Activated CD4-positive, alpha-beta T cell treated with anti-CD3 and anti-CD28 coated beads for 4 hours (primary cell): ENCODE measurements at regions not wholly inside any gene's neighbourhood (a gene's known extent, or its start where the extent isn't known, plus 50 kb on each side); places are given as distances from the start of the nearest gene placed in this dataset.
"Not testable (repeated sequence)": the region's sequence is repeated elsewhere in the genome, so short reads cannot be mapped to it uniquely, and the experiment has no call there.

ENCODE experiments used
- DNase-seq, 2 donors: peaks; one replicate each; pipeline ENCODE4 v3.0.0-alpha.2; 2020

GRCh38 chr12:125836647-125837046, 771.4 kb downstream of the AACS start:
- no peak for DNase-seq

GRCh38 chr12:125841332-125841731, 776.1 kb downstream of the AACS start:
- no peak for DNase-seq

- no peak for DNase-seq
These were observed 786.9 kb downstream of the AACS start for GRCh38 chr12:125852116-125852515.

- DNase-seq: no peak
These were observed 787.4 kb downstream of the AACS start for GRCh38 chr12:125852679-125853078.

DNA sequence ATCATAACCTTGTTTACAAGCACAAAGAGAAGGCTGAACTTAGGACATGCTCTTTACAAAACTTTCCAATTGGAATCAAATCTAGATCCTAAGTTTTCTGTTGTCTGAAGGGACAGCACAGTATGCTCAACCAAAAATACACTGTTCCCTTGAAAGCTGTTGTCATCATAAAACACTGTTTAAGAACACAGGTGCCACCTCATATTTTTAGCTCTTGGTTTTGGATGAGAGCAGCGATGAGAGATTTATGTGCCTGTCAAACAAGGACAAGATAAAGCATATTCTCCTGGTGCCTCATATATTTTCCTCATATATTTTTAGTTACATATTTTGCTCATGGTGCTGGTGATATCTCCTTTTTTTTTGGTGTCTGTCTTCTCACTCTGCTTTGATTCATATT, 788.4 kb downstream of the AACS start:
- no peak for DNase-seq

GRCh38 chr12:125856366-125856765, 791.1 kb downstream of the AACS start:
- no peak for DNase-seq

DNA sequence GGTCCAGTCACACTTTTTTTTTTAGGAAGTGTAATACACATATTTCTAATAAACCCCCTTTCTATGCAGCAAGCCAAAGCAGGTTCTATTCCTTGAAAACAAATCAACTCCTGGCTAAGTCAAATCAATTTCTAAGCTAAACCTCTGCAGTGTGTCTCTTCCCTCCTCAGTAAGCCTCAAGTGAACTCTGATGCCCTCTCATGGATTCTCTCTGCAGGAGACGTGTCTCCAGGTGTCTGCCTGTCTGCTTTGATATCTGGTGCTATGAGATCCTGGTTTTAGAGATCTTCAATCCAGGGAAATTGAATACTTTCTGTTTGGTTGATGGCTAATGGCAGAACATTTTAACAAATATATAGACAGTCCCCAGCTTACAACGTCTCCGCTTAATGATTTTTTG, 791.7 kb downstream of the AACS start:
- no peak for DNase-seq

DNA sequence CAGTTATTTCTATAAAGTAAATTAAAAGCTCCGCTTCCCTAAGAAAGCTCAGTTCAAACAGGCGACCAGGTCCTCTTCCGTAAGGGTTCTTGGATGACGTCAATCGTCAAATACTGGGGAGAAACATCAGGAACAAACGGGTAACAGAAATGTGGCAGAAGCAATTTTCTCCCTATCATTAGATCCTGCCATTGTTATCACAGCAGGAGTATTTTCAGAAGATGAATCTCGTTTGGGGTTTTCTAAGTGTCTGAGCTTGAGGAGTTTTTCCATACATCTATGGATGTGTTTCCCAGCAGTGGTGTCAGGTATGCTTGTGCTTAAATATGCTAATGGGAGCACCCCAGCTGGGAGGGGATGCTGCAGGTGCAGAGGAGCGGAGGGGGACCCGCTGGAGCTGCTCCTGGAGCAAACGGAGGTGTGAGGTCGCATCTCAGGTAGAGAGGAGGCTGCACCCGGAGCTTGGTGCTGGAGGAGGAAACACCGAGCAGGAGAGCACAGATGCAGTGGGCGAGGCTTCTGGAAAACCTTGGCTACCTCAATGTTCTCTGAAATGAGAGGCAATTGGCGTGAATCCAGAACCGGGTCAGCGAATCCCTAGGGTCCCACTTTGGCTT, 795.5 kb downstream of the AACS start:
- no peak for DNase-seq

- DNase-seq: peak in 1 of 2 donors; percentile 1
These were observed 796.4 kb downstream of the AACS start for GRCh38 chr12:125861299-125862281.

DNA sequence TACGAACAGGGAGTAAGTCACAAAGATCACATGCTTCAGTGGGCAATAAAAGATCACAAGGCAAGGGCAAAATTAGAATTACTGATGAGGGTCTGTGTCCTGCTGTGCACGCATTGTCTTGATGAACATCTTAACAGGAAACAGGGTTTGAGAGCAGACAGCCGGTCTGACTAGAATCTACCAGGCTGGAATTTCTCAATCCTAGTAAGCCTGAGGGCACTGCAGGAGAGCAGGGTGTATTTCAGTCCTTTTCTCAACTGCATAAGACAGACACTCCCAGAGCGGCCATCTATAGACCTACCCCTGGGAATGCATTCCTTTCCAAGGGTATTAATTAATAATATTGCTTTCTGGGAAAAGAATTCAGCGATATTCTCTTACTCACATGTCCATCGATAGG, 800.0 kb downstream of the AACS start:
- not testable (repeated sequence) for DNase-seq

DNA sequence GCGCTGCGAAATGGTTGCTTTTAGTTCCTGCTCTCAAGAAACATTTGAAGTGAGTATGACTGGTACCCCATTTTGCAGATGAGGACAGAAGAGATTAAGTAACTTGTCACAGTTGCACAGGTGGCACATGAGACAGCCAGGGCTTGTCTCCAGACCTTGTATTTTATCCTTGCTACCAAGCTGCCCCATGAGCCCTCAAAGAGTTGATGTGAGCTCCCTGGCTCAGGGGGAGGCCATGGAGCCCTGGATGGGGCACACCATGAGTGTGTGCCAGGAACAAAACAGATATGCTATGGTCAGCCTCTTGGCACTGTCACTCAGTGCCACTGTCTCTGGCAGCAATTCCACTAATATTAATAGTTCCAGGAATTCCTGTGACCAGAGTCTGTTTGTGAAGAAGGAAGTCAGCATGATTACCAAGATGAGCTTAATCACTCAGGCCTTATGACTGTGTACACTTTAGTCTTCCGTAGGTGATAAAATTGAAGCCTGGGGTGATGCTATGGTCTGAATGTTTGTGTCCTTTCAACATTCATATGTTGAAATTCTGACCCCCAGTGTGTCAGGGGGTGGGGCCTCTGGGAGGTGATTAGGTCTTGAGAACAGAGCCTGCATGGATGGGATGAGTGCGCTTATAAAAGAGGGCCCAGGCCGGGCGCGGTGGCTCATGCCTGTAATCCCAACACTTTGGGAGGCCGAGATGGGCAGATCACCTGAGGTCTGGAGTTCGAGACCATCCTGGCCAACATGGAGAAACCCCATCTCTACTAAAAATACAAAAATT, 806.8 kb downstream of the AACS start:
- no peak for DNase-seq

- no peak for DNase-seq
These were observed 807.8 kb downstream of the AACS start for GRCh38 chr12:125873016-125873415.

GRCh38 chr12:125878483-125878882, 813.2 kb downstream of the AACS start:
- DNase-seq: no peak

DNA sequence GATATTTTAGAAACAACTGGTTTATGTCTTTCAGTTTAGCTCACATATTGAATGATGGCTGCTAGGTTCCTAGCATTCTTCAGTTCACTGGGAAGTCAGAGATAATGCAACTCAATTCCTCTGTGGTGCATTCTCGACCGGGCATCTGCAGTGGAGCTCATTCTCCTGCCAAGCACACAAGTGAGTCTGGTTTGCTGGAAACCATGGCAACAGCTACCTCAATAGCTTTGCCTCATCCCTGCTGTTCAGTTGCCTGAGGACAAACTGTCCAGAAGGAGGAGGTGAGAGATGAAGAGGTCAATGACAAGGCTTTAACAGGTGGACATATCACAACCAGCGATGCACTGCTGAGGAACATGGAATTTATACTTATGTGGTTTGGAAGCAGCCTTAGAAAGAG, 816.9 kb downstream of the AACS start:
- DNase-seq: no peak

DNA sequence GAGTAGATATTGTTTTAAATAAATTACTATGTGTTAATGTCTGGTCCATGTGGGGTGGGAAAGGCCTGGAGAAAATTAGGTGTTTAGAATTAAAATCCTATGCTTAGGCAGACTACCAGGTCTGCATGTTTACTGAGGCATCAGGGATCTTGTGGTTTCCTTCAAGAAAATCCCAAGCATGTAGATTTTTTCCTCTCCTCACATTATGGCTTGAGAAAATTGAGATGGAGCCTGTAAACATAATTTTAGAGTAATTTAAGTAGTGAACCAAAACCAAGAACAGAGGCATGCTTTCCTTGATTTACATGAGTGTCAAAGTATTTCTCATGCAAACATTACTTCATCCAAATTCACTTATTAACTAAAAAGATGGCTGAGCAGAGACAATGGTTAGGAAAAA, 823.7 kb downstream of the AACS start:
- no peak for DNase-seq

- no peak for DNase-seq
These were observed 824.5 kb downstream of the AACS start for GRCh38 chr12:125889742-125890141.

GRCh38 chr12:125890366-125890905, 825.2 kb downstream of the AACS start:
- no peak for DNase-seq

GRCh38 chr12:125890971-125891370, 825.7 kb downstream of the AACS start:
- DNase-seq: no peak

- DNase-seq: no peak
These were observed 827.0 kb downstream of the AACS start for GRCh38 chr12:125892276-125892675.

DNA sequence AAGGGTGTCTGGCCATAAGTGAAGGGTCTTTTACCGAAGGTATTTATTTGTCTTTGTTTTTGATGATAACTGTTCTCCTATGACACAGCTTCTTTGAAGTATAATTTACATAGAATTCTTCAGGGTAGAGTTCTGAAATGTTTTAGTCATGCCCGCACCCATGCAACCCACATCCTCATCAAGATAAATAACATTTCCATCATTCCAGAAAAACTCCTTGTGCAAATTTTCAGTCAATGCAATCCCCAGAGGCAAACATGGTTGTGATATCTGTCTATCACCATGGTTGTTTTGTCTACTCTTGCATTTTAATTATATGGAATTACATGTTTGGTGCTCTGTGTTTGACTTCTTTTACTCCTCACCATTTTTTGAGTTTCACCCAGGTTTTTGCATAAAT, 837.8 kb downstream of the AACS start:
- no peak for DNase-seq

DNA sequence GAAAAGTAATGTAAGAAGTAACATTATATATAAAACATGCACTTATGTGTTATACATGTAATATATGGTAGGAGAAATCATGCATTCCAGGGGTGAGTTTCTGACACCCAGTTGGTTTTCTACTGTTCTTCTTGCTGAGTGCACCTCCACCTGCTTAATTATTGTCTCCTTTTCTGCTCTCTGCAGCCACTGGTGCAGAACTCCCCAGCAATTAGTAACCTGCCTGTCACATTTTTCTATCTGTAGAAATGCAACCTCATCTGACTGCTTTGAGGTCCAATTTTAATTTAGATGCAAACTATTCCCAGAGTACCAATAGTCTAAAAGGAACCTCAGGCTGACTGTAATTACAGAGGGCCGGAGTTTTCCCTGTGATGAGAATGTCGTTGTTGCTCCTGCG, 842.1 kb downstream of the AACS start:
- DNase-seq: no peak

DNA sequence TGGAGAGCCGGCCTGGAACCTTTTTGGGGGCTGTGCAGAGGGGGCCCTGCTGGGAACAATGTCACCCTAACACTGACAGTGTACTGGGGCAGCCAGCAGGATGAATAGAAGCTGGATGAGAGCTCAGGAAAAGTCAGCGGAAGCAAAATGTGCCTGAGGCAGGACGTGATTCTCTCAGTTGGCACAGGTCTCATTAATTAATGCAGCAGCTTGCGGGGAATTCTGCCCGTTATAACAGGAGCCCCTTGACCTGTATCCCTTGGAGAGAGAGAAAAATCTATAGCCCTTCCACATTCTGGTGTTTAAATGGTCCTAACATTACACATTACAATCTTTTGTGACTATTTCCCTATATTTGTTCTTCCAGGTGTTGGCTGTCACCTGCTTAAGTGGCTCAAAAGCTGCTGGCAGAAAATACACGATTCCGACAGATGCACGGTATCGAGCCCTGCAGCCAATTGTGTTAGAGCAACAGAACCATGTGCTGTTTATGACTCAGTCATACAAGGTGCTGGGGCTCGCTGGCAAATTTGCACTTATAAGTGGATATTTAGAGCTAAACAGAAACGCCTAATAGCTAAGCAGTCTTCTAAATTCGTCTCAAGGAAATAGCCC, 854.7 kb downstream of the AACS start:
- DNase-seq: no peak

DNA sequence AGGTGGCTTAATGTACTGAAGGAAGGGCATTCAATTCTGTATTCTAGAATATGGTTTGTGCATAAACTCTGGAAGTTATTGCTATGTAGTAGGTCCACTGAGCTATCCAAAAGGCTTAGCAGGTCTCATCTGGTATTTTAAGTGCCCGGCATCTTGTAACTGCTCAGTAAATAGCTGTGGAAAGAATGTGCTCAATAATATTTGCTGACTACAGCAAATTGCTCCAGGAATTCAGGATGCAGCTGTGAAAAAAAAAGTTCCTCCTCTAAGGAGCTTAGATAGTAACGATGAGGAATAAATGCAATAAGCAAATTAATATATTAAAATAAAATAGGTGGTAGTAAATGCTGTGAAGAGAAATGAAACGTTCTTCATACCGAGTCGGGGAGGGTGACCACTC, 857.1 kb downstream of the AACS start:
- DNase-seq: no peak
